Hepatocyte (in vitro differentiated cells): ENCODE measurements at regions not wholly inside any gene's neighbourhood (a gene's known extent, or its start where the extent isn't known, plus 50 kb on each side); places are given as distances from the start of the nearest gene placed in this dataset.

Experiments used
- CTCF ChIP-seq: fragments of 200-600 bp; sonication (generic); IDR thresholded peaks from 2 replicates; pipeline ENCODE4 v1.5.1; 2016; ENCODE audit warnings: antibody characterized with exemption, mild to moderate bottlenecking; ENCODE audit not compliant: poor library complexity
- EZH2phosphoT487 ChIP-seq: fragments of 200-600 bp; sonication (generic); IDR thresholded peaks from one replicate; pipeline ENCODE4 v1.6.1; 2018; ENCODE audit warnings: antibody characterized with exemption, mild to moderate bottlenecking, low read depth, moderate library complexity; ENCODE audit not compliant: unreplicated experiment, severe bottlenecking

- TF ChIP-seq CTCF (no peak), EZH2phosphoT487 (no peak)
Measured at GRCh38 chr6:102438171-102438570, 1044.7 kb downstream of the GRIK2 start.
